SKM-1 (cell line): ENCODE measurements at regions not wholly inside any gene's neighbourhood (a gene's known extent, or its start where the extent isn't known, plus 50 kb on each side); places are given as distances from the start of the nearest gene placed in this dataset.
A peak's percentile ranks its signal among the peaks of the same experiment; 100 is the strongest.

Experiments used
- DNase-seq: peaks from one replicate; lab custom pipeline; 2025; ENCODE audit not compliant: unreplicated experiment; lab: John Stamatoyannopoulos, UW

GRCh38 chr9:106310782-106311181 lies 552.2 kb upstream of the ZNF462 start:
- DNase-seq, result no peak

DNA sequence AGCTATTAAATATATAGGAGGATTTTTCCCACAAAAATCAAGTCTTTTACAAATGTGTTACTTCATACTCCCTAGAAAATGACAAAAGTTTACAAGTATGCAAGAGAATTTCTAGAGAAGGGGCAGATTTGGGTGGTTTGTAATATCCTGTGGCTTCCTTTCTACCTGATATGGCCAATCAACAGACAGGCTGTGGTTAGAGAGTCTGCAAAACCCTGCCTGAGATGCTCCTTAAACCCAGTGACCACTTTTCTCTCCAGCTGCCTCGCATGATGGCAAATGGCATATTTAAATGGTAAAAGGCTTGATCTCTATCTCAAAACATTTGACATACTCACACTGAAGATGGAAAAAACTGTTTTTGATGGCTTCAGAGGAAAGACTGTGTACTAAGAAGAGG lies 550.1 kb upstream of the ZNF462 start:
- no peak for DNase-seq

GRCh38 chr9:106314476-106314875 lies 548.5 kb upstream of the ZNF462 start:
- DNase-seq, result no peak

DNA sequence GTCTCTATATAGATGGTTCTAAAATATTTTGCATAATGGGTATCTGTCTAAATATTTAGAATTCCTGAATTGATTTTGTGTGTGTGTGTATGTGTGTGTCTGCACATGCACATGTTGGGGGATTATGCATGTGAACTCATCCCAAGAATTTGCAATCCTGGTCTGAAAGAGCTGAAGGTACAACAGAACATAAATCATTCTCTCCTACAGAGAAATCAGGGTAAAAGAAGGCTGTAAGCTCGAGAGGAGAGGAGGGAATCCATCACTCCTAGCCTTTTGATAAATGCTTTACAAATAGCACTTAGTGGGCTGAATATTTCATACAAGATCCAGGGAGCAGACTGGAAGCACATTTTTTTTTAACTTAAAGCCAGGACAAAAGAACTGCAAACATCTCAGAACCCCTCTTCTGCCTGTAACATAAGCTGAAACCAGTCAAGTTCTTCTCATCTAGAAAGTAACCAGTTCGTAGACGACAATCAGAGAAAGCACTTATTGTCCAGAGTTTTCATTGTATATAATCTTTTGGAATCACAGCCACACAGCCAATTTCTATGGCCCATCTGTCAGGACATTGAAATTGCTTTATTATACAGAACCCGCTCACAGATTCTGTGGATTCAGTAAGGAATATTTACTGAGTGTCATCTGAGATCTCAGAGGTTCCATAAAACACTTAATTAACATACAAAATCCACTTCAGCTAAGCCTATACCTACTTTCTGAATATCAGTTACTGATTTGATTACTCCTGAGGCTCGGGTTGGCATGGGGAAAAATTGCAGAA lies 541.4 kb upstream of the ZNF462 start:
- no peak for DNase-seq

DNA sequence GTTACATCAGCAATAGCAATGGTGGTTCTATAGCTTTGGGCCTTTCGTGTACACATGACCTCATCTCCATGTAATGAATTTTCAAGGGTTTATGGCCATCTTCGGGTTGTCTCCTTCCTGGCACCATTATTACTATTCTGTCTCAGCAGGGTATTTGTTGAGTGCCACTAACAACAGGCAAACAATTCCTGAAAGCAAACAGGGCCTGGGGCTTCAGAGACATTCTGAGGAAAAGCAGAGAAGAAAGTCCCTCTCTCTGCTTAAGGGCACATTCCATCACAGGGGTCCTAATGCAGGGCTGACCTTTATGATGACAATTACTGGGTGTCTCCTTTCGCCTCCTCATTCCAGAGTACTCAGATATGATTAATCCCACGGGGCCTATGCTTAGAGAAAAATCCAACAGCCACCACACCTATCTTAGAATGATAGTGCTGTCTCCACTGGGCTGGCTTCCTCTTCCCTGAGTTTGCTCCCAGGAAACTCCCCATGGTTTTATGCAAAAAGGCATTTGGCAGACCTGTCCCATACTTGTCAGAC lies 540.2 kb upstream of the ZNF462 start:
- no peak for DNase-seq

DNA sequence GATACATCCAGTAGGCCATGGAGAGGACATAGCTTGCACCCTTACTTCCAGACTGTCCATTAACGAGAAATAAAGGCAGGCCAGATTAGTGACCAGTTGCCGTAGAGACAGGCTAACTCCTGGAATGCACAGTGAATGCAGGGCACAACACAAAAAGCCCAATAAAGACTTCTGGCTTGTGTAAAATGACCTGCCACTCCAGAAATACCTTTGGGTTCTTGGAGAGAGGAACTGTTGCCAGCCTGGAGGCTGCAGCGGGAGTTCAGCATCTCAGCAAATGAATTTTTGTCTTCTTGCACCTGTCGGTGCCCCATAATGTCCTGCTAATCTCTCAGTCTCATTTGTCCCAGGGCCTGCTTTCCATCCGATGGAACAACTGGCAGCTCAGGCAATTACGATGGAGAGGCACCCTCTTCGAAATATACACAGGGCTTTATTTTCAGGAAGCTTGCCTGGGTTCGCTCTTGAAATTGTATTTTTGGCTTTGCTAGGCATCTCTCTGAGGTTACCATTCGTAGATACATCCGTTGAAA lies 538.8 kb upstream of the ZNF462 start:
- DNase-seq, result no peak

DNA sequence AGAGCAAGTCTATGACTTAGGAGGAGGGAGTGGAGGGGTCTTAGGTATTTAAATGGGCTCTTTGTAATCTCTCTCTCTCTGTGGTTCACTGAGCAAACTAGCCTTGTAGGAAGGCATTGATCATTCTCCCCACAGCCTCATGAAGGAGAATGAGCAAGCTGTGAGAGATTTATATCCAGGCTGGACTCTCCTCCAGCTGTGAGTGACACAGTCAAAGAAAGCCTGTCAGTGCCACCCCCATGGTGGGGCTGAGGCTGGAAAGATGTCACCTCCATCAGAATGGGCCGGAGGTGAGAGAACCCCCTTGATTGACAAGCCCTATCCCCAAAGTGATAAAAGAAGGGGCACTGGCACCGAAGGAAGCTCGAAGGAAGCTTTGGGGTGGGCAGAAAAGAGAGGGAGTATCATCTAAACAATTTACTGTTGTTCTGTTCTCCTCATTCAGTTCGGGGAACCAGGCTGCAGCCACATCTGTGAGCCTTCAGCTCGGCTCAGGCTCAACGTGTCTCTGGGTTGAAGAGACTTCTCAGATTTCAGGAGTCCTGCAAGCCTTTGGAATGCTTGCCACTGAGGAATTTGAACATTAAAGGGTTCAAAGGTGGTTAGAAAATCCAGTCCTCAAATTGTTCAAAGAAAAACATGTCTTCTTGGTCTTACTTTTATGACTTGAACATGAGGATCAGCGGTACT lies 538.2 kb upstream of the ZNF462 start:
- DNase-seq, result no peak

DNA sequence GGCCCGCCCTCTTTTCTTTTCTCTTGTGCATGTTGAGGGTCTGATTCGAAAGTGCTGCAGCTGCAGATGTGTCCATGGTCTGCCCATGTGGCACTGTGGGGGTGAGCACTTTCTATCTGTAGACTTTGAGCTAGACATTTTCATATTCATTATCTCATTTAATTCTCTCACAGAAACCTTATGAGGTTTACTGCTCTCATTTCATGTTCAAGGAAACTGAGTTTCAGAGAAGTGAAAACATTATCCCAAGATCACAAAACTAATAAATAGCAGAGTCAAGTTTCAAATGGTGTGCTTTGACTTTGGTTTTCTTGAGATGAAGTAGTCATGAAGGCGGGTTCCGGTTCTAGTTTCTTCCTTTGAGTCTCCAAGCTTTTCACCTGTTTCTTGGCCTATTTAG lies 536.5 kb upstream of the ZNF462 start:
- DNase-seq, result no peak

DNA sequence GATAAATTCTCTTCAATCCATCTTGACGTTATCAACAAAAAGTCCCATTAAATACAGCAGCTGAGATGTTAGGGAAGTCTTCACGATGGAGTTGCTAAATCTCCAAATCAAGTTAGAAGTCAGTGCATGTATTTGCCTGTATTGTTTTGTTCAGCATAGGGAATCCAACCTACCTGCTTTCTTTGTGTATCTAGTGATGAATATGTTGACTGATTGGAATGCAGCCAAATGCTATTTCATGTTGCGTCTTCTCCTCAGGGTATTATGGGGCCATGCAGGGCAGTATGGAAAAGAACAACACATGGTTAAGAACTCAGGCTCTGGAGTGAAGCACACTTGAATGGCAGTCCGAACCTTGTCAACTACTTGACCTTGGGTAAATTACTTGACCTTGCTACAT lies 529.5 kb upstream of the ZNF462 start:
- no peak for DNase-seq

DNA sequence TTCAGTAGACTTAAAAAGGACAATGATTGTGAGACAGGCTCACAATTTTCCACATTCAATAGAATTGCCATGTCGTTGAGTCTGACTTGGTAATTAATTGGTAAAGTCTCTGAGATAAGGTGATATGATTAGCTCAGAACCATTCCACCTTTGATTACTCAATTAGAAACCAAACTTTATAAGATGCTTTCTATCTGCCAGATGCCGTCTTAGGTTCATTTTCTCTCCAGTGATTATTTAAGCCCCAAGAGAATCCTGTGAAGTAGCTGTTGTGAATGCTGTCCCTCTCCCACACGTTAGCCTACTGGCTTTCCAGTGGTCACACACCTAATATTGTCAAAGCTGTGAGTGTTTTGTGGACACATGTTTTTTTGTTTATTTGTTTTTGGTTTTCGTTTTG lies 528.9 kb upstream of the ZNF462 start:
- no peak for DNase-seq

DNA sequence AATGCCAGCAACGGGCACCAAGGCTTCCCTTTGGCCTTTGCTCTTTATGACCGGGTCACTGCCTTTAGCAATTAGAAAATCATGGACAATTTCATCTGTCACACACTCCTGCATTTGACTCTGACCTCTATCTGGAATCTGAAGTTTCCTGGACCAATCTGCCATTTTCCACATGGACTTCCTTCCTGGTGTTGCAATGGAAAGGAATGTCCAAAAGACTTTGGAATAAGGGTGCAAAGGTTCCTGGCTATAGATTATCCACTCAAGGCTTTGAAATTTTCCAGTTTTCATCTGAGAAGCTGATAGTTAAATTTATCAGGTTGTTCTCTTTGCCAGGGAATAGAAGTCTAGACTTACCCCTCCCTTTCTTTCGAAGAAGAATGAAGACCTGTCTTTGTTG lies 523.1 kb upstream of the ZNF462 start:
- DNase-seq, result no peak

DNA sequence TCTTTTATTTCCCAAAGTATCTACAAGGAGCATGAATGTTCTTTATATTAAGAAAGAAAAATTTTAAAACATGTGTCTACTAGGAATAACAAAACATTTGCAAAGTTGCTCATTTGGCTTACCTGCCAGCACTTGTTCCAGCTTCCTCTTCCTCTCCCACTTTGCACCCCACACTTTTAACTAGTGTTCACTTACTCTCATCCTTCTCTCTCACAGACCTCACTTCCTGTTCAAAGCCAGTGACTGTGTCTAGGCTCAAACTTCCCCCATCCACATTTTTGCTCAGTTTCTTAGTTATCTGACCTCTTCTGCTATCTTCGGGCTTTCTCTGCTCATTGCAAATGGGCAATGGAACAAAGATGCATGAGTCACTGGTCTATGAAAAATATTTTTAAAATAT lies 512.2 kb upstream of the ZNF462 start:
- DNase-seq, result peak; percentile 1

DNA sequence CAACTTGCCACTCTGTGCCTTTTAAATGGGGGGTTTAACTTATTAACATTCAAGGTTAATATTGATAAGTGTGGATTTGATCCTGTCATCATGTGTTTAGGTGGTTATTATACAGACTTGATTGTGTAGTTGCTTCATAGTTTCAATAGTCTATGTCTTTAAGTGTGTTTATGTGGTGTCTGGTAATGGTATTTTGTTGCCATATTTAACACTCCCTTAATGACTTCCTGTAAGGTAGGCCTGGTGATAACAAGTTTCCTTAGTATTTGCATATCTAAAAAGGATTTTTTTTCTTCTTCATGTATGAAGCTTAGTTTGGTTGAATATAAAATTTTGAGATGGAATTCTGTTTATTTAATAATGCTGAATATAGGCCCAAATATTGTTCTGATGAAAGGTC lies 506.0 kb upstream of the ZNF462 start:
- no peak for DNase-seq

DNA sequence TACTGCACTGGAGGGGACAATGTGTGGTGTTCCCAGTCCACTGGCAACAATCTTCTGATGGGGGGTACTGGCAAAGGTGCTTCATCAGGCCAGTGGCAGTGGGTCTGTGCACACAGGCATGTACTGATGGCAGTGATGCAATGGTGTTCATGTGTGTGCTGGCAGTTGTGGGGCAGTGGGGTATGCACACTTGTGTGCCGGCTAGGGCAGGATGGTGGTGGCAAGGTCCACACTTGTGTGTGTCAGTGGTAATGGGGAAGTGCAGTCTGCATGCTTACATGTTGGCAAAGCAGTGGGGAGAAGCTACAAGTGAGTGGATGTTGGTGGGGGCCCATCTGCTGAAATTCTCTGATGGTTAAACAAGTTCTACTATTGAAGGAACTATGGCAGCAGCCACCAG lies 504.6 kb upstream of the ZNF462 start:
- no peak for DNase-seq

DNA sequence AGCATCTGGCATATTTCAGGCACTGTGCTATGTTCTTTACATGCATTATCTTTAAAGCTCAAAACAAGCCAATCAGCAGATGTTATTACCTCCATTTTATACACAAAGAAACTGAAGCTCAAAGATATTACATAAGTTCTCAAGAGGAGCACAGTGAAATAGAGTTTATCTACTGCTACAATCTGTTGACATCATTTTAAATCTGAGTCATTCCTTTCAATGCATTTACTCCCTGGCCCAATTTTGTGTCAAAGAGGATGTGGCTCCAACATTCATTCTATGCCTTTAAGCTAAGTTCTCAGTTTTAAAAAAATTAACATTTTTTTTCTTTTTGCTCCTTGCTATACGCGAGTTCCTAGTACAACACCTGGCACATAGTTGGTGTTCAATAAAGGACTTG lies 486.3 kb upstream of the ZNF462 start:
- DNase-seq, result no peak

GRCh38 chr9:106383072-106383471 lies 479.9 kb upstream of the ZNF462 start:
- DNase-seq, result no peak

- no peak for DNase-seq
Measured at GRCh38 chr9:106387965-106388364, 475.0 kb upstream of the ZNF462 start.

DNA sequence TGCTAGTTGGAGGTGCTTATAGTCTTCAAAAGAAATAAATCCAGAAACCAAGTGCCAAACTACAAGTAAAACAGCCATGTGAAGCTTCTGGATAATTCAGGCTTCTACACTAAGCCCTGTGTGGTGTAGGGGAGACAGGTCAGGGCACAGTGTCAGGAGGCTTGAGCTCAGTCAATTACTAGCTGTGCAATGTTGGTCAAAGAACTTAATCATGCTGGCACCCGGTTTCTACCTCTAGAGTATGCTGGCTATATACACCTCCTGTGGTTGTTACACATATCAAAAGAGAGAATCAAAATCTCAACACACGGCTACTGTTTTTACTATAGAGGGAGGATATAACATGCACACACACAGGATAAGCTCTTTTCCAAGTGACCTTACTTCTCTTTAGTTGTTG lies 469.7 kb upstream of the ZNF462 start:
- DNase-seq, result no peak

DNA sequence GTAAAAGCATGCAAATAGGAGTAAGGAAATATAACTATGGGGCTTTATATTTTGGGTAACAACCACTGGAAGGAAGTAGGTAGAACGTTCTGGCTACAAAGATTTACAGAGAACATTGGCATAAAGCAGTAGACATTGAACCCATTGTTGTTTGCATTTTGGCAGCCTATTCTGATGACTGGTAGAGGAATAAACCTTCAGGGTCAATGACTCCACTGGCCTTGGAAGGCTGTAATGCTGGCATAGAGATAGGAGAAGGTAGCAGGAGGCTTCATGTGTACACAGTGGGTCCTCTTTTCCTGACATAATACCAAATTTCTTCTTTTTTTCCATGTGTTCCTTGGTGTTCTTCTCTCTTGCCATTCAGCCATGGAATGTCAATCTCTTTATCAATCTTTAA lies 462.8 kb upstream of the ZNF462 start:
- no peak for DNase-seq

GRCh38 chr9:106400950-106401349 lies 462.0 kb upstream of the ZNF462 start:
- no peak for DNase-seq

GRCh38 chr9:106403081-106403480 lies 459.9 kb upstream of the ZNF462 start:
- no peak for DNase-seq

- no peak for DNase-seq
Measured at GRCh38 chr9:106404137-106404536, 458.8 kb upstream of the ZNF462 start.
